ENCODE measurements at regions not wholly inside any gene's neighbourhood (a gene's known extent, or its start where the extent isn't known, plus 50 kb on each side); places are given as distances from the start of the nearest gene placed in this dataset.

- TF ChIP-seq CTCF (IDR thresholded peaks at IDR 0.05; ENCODE audit: low read length) (no peak), EZH2phosphoT487 (IDR thresholded peaks at IDR 0.05; ENCODE audit: low read length) (no peak), EZH2 (optimal IDR thresholded peaks at IDR 0.05; ENCODE audit: low read depth, low read length) (no peak)
These were observed 124.4 kb downstream of the P2RY1 start for GRCh38 chr3:152959307-152959706.

Data from MM.1S (cell line).